ENCODE measurements at regions not wholly inside any gene's neighbourhood (a gene's known extent, or its start where the extent isn't known, plus 50 kb on each side); places are given as distances from the start of the nearest gene placed in this dataset.

DNA sequence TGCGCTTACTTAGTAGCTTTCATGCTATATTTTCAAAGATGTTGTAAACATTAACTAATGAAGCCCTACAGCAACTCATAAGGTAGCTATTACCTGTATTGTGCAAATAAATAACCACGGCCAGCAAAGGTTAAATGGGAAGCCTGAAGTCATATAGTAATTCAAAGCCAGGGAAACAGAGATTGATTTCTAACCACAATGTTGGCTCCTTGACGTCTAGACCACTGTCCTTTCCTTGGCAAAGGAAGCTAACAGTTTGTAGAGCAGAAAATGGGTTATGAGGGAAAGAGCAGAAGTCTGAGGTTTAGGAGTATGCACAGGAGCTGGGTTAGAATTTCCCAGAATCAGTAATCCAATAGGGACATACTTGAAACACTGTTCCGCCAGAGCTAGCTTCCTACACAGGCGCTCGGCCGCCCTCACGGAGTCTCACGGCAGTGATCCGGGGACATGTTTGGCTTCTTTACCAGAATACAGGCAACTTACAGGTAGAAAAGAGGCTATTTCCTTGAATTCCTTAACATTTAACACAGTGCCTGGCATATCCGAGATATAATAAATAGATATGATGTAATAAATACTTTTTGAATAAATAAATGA, 298.8 kb upstream of the LYPLAL1 start:
- ChIA-PET POLR2A (ENCODE audit: partially characterized antibody) (no interaction called here), CTCF (ENCODE audit: partially characterized antibody) (interaction anchor here (1.0 kb wide), 1 partner anchor 329 kb away, joined by 3 read pairs; no protein-coding TSS in a partner anchor)
- Histone ChIP-seq H3K23me2 (ENCODE audit: low read depth, low read length) (no peaks in the 10 kb centered on the region), H3K56ac (replicated peaks; ENCODE audit: insufficient read length, low read depth, low read length) (no peak overlapping the region), H3K79me2 (ENCODE audit: control insufficient read depth in 1 of 2, insufficient read depth in 2 of 2, low read length in 2 of 2) (no peaks in the 10 kb centered on the region), H3K9me3 (ENCODE audit: insufficient read depth in 2 of 2, low read depth in 1 of 2, low read length in 1 of 2) (no peaks in the 10 kb centered on the region), H3K4me3 (ENCODE audit: extremely low read depth in 1 of 4, insufficient read depth in 2 of 4, low read depth in 3 of 4, low read length in 4 of 4) (no peak overlapping the region), H2BK120ac (replicated peaks; ENCODE audit: low read depth, low read length) (no peak overlapping the region), H4K91ac (replicated peaks; ENCODE audit: insufficient read length, low read length) (no peak overlapping the region), H3K27ac (ENCODE audit: low read depth, low read length) (no peak overlapping the region), H3K27me3 (replicated peaks in 1 of 4; ENCODE audit: control insufficient read depth in 3 of 4, extremely low read depth in 1 of 4, insufficient read depth in 3 of 4, low read length in 3 of 4) (no peaks in the 10 kb centered on the region), H2BK12ac (ENCODE audit: low read depth, low read length) (no peak overlapping the region), H3K14ac (ENCODE audit: insufficient read length) (no peak overlapping the region), H3K36me3 (ENCODE audit: control insufficient read depth in 2 of 4, insufficient read depth in 4 of 4, low read length in 3 of 4) (no peaks in the 10 kb centered on the region), H2BK5ac (ENCODE audit: low read depth, low read length) (no peak overlapping the region), H3K79me1 (ENCODE audit: low read depth, low read length) (no peaks in the 10 kb centered on the region), H2BK15ac (ENCODE audit: low read length) (no peak overlapping the region), H4K20me1 (replicated peaks in 1 of 2; ENCODE audit: control insufficient read depth in 1 of 2, insufficient read depth in 2 of 2, low read length in 2 of 2) (no peaks in the 10 kb centered on the region), H3K18ac (ENCODE audit: extremely low read depth, low read length) (no peak overlapping the region), H2AFZ (ENCODE audit: low read length) (0 out of 2 replicates have a peak overlapping the region, but pooled peaks have one; percentile 51), H2BK20ac (ENCODE audit: low read length) (no peak overlapping the region), H3K4me2 (ENCODE audit: insufficient read depth in 1 of 2, low read depth in 2 of 2, low read length in 2 of 2) (no peak overlapping the region), H4K5ac (ENCODE audit: insufficient read length, low read depth, low read length) (no peak overlapping the region), H3K4ac (replicated peaks; ENCODE audit: insufficient read length, low read depth, low read length) (no peak overlapping the region), H4K8ac (ENCODE audit: extremely low read depth, insufficient read depth, low read length) (no peak overlapping the region), H3K4me1 (replicated peaks in 1 of 4; ENCODE audit: control insufficient read depth in 3 of 4, insufficient read depth in 4 of 4, low read length in 3 of 4) (no peaks in the 10 kb centered on the region), H3K9ac (replicated peaks in 1 of 4; ENCODE audit: extremely low read depth in 1 of 4, low read depth in 3 of 4, low read length in 3 of 4) (no peak overlapping the region), H2AK5ac (ENCODE audit: low read depth, low read length) (no peak overlapping the region), H3K23ac (ENCODE audit: insufficient read length) (no peak overlapping the region)
- DNase-seq (ENCODE audit: low read depth in 1 of 2, low spot score in 2 of 2) (no peak), FAIRE-seq (no peak)
- WGBS, 2 experiments (ENCODE audit: extremely low coverage in 1 of 2, insufficient coverage in 1 of 2, insufficient read length in 1 of 2, insufficient replicate concordance in 2 of 2, low coverage in 1 of 2, low lambda C conversion rate in 2 of 2, missing lambda C conversion rate in 1 of 2), result 91% methylated on average over 11 of the region's 11 CpGs; no CpG with 5 or more reads in 1 of the 2 experiments
- TF ChIP-seq KDM4A (IDR thresholded peaks at IDR 0.05; ENCODE audit: low read depth, low read length, severe bottlenecking), result no peak
- no peak for TF ChIP-seq RAD21 (IDR thresholded peaks at IDR 0.05 in 1 of 2, conservative IDR thresholded peaks at IDR 0.05 in 1 of 2; ENCODE audit: low read depth in 2 of 2, low read length in 2 of 2)
- TF ChIP-seq NANOG (IDR thresholded peaks at IDR 0.05; ENCODE audit: insufficient read depth, low read depth, low read length, poor library complexity, severe bottlenecking), result no peak
- no peak for TF ChIP-seq CBX5 (IDR thresholded peaks at IDR 0.05; ENCODE audit: low read depth, low read length)
- no peak for TF ChIP-seq JUND (IDR thresholded peaks at IDR 0.05; ENCODE audit: low read length)
- no peak for TF ChIP-seq NRF1 (IDR thresholded peaks at IDR 0.05; ENCODE audit: low read depth, low read length)
- TF ChIP-seq KDM5A (IDR thresholded peaks at IDR 0.05; ENCODE audit: low read length), result no peak
- no peak for TF ChIP-seq JUN (IDR thresholded peaks at IDR 0.05; ENCODE audit: low read depth, low read length)
- TF ChIP-seq BCL11A (IDR thresholded peaks at IDR 0.05; ENCODE audit: low read depth in 2 of 2, low read length in 2 of 2), result no peak
- no peak for TF ChIP-seq ZNF274 (IDR thresholded peaks at IDR 0.05; ENCODE audit: borderline replicate concordance, extremely low read depth, low read length)
- no peak for TF ChIP-seq SUZ12 (IDR thresholded peaks at IDR 0.05; ENCODE audit: low read length)
- TF ChIP-seq RBBP5 (IDR thresholded peaks at IDR 0.05; ENCODE audit: borderline replicate concordance, low read depth, low read length), result no peak
- TF ChIP-seq CEBPB (IDR thresholded peaks at IDR 0.05; ENCODE audit: low read depth, low read length), result no peak
- TF ChIP-seq SP1 (IDR thresholded peaks at IDR 0.05; ENCODE audit: low read depth, low read length), result no peak
- no peak for TF ChIP-seq RFX5 (IDR thresholded peaks at IDR 0.05; ENCODE audit: borderline replicate concordance, low read depth, low read length)
